NCI-H526 (cell line): ENCODE measurements at regions not wholly inside any gene's neighbourhood (a gene's known extent, or its start where the extent isn't known, plus 50 kb on each side); places are given as distances from the start of the nearest gene placed in this dataset.
"Not testable (repeated sequence)": the region's sequence is repeated elsewhere in the genome, so short reads cannot be mapped to it uniquely, and the experiment has no call there.

ENCODE experiments used
- DNase-seq, 2 experiments: peaks; one replicate each; lab custom pipeline; 2025; lab: John Stamatoyannopoulos, UW

DNA sequence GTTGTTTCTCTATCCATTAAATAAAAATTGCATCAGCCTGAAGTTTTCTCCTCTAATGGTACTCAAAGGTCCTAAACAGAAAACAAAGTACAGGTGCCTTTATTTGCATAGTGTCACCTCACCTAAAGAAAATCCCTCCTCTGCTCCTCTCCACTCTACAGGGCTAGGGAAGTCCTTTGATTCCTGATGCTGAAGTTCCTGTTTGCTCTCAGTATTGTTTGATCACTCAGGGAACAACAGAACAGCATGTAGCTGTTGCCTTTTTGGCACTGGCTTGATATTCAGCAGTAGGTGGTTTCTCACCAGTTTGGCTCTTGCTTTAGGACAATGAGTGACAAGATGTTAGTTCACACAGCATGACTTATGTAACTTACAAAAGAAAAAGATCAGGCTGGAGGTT lies 156.2 kb upstream of the SLC7A11 start:
- DNase-seq, result peak in 1 of 2 experiments; percentile 25

DNA sequence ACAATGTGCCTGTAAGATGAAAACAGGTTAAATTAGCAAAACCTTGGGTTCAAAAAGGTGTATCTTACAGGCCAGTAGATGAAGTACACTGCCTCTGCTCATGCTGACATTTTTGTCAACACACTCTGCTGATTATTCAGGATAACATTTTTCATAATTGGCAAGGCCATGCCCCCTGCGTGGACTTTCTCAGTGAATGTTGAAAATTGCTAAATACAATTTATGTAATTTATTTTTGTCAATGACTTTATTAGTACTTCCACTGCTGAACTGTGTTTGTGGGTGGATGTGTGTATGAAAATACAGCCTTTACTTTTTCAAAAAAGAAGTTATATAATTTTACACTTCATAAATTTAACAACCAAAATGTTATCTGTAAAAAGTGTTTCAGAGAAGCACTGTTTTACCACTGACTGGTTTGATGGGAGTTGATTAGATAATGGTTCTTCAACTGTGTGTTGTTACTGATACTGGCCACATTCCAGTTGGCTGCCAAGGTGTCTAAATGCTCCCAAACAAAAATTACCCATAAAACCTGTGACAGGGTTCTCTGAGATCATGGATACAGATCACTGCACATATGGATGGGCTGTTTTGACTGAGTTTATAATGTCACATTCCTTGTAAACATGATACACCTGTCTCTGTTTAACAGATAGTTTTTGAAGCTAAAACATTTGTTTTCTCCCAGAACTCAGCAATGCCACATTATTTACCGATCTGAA lies 151.9 kb upstream of the SLC7A11 start:
- peak in 1 of 2 experiments; percentile 11 for DNase-seq

GRCh38 chr4:138392751-138393308 lies 150.7 kb upstream of the SLC7A11 start:
- no peak for DNase-seq

GRCh38 chr4:138389976-138390685 lies 148.0 kb upstream of the SLC7A11 start:
- DNase-seq, result no peak

DNA sequence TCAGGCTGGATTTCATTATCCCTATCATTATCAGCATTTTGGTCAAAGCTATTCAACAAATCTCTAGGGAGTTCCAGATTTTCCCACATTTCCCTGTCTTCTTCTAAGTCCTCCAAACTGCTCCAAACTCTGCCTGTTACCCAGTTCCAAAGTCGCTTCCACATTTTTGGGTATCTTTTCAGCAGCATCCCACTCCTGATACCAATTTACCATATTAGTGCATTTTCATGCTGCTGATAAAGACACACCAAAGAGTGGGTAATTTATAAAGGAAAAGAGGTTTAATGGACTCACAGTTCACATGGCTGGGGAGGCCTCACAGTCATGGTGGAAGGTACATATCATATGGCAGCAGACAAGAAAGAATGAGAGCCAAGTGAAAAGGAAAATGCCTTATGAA lies 132.8 kb upstream of the SLC7A11 start:
- DNase-seq, result no peak

DNA sequence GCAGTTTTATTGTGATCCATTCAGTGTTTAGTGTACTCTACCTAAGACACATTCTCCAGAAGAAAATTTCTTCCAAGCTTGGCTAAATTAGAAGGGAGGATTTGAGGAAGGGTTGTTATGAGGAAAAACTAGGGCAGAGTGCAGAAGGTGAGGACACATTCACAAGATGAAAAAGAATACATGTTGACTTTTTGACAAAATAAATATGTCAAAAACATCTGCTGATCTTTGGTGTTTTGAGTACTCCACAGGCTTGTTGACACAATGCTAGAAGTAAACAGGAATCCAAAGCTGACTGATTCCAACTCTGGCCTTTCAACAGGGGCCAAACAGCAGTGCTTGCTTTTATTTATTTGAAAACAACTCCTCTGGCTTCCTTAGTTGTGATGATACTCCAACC lies 125.8 kb upstream of the SLC7A11 start:
- DNase-seq, result no peak

GRCh38 chr4:138352446-138352845 lies 110.3 kb upstream of the SLC7A11 start:
- DNase-seq, result not testable (repeated sequence)

DNA sequence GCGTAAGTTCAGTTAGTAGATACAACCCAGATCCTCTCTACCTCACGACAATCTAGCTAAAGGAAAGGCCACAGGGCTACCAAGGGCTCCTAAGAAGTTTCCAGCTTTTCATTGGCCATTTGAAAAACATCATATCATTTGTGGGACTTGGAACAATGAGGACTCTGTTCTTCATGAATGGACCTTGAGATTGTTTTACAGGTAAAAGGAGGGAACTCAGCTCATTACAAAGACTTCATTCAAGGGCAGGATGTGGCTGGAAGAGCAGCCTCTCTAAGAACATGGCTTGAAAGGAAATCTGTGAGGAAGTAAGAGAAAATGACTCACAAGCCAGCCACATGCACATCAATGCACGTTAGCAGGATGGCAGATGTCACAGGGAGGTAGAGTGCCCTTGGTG lies 105.9 kb upstream of the SLC7A11 start:
- no peak for DNase-seq

- DNase-seq, result no peak
Measured at GRCh38 chr4:138347561-138347960, 105.4 kb upstream of the SLC7A11 start.

GRCh38 chr4:138344851-138345250 lies 102.7 kb upstream of the SLC7A11 start:
- no peak for DNase-seq

- no peak for DNase-seq
Measured at GRCh38 chr4:138344054-138344453, 101.9 kb upstream of the SLC7A11 start.

- no peak for DNase-seq
Measured at GRCh38 chr4:138341739-138342415, 99.7 kb upstream of the SLC7A11 start.

DNA sequence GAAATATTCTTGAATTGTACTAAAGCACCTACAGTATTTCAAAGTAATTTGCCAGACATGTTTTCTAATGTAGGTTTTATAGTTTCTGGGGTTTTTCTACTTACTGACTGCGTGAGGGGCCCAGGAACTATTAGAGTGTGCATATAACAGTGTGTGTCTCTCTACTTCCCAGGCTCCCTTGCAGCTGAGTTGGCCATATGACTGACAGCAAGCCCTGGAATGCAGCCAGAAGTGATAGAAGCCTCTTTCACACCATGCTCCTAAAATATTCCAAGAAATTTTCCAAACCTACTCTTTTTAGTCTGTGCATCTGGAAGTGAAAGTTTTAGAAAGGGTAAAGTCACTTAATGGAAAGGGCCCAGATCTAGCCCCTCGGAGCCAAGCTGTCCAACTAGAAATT lies 96.7 kb upstream of the SLC7A11 start:
- DNase-seq, result no peak

GRCh38 chr4:138338222-138338621 lies 96.1 kb upstream of the SLC7A11 start:
- DNase-seq, result not testable (repeated sequence)

- peak in 1 of 2 experiments; percentile 49 for DNase-seq
Measured at GRCh38 chr4:138334346-138335016, 92.3 kb upstream of the SLC7A11 start.

GRCh38 chr4:138332415-138332814 lies 90.3 kb upstream of the SLC7A11 start:
- DNase-seq, result not testable (repeated sequence)

GRCh38 chr4:138330531-138330930 lies 88.4 kb upstream of the SLC7A11 start:
- no peak for DNase-seq

- DNase-seq, result peak in 1 of 2 experiments; percentile 56
Measured at GRCh38 chr4:138329506-138330070, 87.4 kb upstream of the SLC7A11 start.

GRCh38 chr4:138327338-138327737 lies 85.2 kb upstream of the SLC7A11 start:
- no peak for DNase-seq

GRCh38 chr4:138320831-138321230 lies 78.7 kb upstream of the SLC7A11 start:
- DNase-seq, result no peak

- no peak for DNase-seq
Measured at GRCh38 chr4:138320030-138320429, 77.9 kb upstream of the SLC7A11 start.
